Astrocyte (in vitro differentiated cells and primary cell): ENCODE measurements at regions not wholly inside any gene's neighbourhood (a gene's known extent, or its start where the extent isn't known, plus 50 kb on each side); places are given as distances from the start of the nearest gene placed in this dataset.

ENCODE experiments used
- CTCF ChIP-seq: IDR thresholded peaks from 2 replicates; pipeline ENCODE4 v1.5.1; 2011; ENCODE audit warnings: low read depth, mild to moderate bottlenecking, inconsistent platforms, low read length, moderate library complexity; ENCODE audit not compliant: insufficient read depth
- EZH2 ChIP-seq: IDR thresholded peaks from 2 replicates; pipeline ENCODE4 v1.6.1; 2012; ENCODE audit warnings: mild to moderate bottlenecking, low read length, inconsistent platforms; ENCODE audit not compliant: insufficient read depth

- TF ChIP-seq CTCF (no peak), EZH2 (no peak)
Measured at GRCh38 chr10:6654571-6654970, 74.5 kb upstream of the PRKCQ start.
